ENCODE measurements at regions not wholly inside any gene's neighbourhood (a gene's known extent, or its start where the extent isn't known, plus 50 kb on each side); places are given as distances from the start of the nearest gene placed in this dataset.
A peak's percentile ranks its signal among the peaks of the same experiment; 100 is the strongest.
"Not testable (repeated sequence)": the region's sequence is repeated elsewhere in the genome, so short reads cannot be mapped to it uniquely, and the experiment has no call there.

DNA sequence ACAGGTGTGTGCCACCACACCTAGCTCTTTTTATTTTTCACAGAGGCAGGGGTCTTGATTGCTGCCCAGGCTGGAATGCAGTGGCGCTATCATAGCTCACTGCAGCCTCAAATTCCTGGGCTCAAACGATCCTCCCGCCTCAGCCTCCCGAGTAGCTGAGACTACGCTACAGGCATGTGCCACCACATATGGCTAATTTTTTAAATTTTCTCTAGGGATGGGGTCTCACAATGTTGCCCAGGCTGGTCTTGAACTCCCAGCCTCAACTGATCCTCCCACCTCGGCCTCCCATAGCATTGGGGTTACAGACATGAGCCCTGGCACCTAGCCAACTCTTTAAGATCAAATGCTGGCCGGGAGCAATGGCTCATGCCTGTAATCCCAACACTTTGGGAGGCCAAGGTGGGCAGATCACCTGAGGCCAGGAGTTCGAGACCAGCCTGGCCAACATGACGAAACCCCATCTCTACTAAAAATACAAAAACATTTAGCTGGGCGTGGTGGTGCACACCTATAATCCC, 50.6 kb upstream of the MYL10 start:
- not testable (repeated sequence) for H3K9me3 ChIP-seq (ENCODE audit: control insufficient read depth, low read depth, low read length); H3K4me1 ChIP-seq (ENCODE audit: control insufficient read depth, insufficient read depth, low read length); H3K27me3 ChIP-seq (ENCODE audit: control insufficient read depth, insufficient read depth, low read length); DNase-seq; H3K4me3 ChIP-seq (ENCODE audit: low read length); H3K36me3 ChIP-seq (ENCODE audit: control insufficient read depth, insufficient read depth, low read length); H3K27ac ChIP-seq (ENCODE audit: low read length)
- no CpG with 5 or more reads among the region's 10 CpGs for WGBS (ENCODE audit: insufficient coverage, low lambda C conversion rate)

DNA sequence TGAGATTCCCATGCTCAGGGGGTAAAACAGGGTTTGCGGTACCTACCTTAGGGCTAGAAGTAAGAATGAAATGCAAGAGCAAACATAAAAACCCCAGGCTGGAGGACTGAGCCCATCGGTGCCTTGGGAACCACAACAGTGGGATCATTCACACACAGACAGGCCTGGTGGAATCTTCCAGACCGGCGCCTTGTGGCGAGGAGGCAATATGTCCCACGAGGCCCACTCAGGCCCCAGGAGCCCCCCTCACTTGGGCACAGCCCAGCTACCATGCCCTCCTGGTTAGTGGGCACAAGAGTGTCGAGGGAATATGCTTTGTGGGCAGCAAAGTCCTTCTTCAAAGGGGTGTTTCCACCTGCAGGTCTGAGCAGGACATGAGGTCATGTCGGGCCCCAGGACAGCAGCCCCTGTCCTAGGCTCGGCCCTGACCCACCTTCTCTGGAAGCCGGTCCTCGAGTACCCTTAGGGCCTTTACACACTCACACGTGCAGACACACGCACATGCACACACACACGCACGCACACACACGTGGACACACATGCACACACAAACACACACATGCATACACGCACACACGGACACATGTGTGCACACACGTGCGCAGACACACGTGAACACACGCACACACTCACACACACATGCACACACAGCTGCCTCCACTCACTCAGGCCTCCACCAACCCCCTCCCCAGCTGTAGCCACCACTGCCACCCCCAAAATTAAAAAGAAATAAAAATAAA, 51.5 kb upstream of the MYL10 start:
- WGBS (ENCODE audit: insufficient coverage, low lambda C conversion rate): no CpG with 5 or more reads among the region's 22 CpGs
- Histone ChIP-seq H3K4me3 (ENCODE audit: low read length) (no peak overlapping the region), H3K36me3 (ENCODE audit: control insufficient read depth, insufficient read depth, low read length) (no peaks in the 10 kb centered on the region), H3K27me3 (ENCODE audit: control insufficient read depth, insufficient read depth, low read length) (no peaks in the 10 kb centered on the region), H3K4me1 (ENCODE audit: control insufficient read depth, insufficient read depth, low read length) (no peaks in the 10 kb centered on the region), H3K9me3 (ENCODE audit: control insufficient read depth, low read depth, low read length) (no peaks in the 10 kb centered on the region), H3K27ac (ENCODE audit: low read length) (no peak overlapping the region)
- DNase-seq: no peak

DNA sequence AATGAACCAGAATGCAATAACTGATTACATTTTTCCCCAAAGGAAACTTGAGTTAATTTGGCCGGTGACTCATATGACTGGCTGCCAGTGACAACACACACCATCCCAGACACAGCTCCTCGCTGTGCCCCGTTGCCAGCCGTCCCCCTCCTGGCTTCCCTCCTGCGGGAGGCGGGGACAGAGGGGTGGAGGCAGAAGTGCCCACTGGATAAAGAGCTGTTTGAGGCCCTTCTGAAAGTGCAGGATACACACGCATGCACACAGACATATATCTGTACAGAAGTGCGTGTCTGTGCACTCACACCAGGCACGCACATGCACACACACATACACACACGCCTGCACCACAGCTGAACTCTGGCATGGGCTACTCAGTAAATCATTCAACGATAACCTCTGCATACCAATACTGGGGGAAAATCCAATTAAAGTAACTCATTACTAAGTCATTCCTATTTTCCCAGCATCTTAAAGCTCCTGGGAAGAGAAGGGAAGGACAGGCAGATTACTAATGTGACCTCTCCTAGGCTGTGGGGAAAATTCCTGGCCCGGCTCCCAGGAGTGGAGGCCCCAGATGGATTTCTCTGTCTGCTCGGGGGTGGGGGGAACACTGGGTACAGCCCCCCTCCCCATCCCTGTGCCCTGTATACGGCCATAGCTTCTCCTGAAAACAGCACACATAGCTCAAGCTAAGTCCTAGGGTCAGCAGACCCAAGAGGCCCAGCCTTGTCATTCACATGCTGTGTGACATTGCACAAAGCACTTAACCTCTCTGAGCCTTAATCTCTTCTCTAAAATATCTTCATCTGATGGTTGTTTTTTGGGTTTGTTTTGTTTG, 52.3 kb upstream of the MYL10 start:
- no peaks in the 10 kb centered on the region for H3K27me3 ChIP-seq (ENCODE audit: control insufficient read depth, insufficient read depth, low read length)
- no peak overlapping the region for H3K4me3 ChIP-seq (ENCODE audit: low read length)
- no CpG with 5 or more reads among the region's 14 CpGs for WGBS (ENCODE audit: insufficient coverage, low lambda C conversion rate)
- H3K9me3 ChIP-seq (ENCODE audit: control insufficient read depth, low read depth, low read length): no peaks in the 10 kb centered on the region
- H3K4me1 ChIP-seq (ENCODE audit: control insufficient read depth, insufficient read depth, low read length): no peaks in the 10 kb centered on the region
- no peak overlapping the region for H3K27ac ChIP-seq (ENCODE audit: low read length)
- no peaks in the 10 kb centered on the region for H3K36me3 ChIP-seq (ENCODE audit: control insufficient read depth, insufficient read depth, low read length)
- no peak for DNase-seq

DNA sequence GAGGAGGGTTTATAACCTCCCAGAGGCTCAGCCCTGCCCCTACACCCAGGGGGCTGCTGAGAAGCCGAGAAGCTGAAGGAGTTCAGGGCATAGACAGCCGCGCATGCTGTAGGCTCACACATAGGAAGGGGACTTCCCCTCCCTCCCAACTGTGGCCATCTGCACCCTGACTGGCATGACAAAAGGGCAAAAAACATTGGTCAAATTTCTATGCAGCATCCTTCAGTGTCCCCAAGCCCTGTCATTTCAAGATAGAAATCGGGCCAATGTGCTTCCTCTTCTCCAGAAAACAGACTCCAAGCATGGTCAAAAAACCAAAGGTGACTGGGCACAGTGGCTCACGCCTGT, 55.9 kb upstream of the MYL10 start:
- Histone ChIP-seq H3K27me3 (ENCODE audit: control insufficient read depth, insufficient read depth, low read length) (no peaks in the 10 kb centered on the region), H3K36me3 (ENCODE audit: control insufficient read depth, insufficient read depth, low read length) (no peaks in the 10 kb centered on the region), H3K4me1 (ENCODE audit: control insufficient read depth, insufficient read depth, low read length) (peaks cover 12% of the 10 kb centered on the region), H3K4me3 (ENCODE audit: low read length) (no peak overlapping the region), H3K9me3 (ENCODE audit: control insufficient read depth, low read depth, low read length) (no peaks in the 10 kb centered on the region), H3K27ac (ENCODE audit: low read length) (no peak overlapping the region)
- DNase-seq: no peak
- WGBS (ENCODE audit: insufficient coverage, low lambda C conversion rate): no CpG with 5 or more reads among the region's 5 CpGs

DNA sequence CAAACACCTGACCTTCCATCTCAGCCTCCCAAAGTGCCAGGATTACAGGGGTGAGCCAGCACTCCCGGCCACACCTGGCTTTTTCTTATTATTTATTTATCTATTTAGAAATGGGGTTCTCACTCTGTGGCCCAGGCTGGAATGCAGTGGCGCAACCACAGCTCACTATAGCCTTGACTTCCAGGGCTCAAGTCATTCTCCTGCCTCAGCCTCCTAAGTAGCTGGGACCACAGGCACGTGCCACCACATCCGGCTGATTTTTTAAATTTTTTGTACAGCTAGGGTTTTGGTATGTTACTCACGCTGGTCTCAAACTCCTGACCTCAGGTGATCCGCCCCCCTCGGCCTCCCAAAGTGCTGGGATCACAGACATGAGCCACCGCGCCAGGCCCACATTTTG, 56.9 kb upstream of the MYL10 start:
- DNase-seq: no peak
- Histone ChIP-seq H3K9me3 (ENCODE audit: control insufficient read depth, low read depth, low read length) (no peaks in the 10 kb centered on the region), H3K27ac (ENCODE audit: low read length) (no peak overlapping the region), H3K36me3 (ENCODE audit: control insufficient read depth, insufficient read depth, low read length) (no peaks in the 10 kb centered on the region), H3K4me1 (ENCODE audit: control insufficient read depth, insufficient read depth, low read length) (peaks cover 17% of the 10 kb centered on the region), H3K4me3 (ENCODE audit: low read length) (no peak overlapping the region), H3K27me3 (ENCODE audit: control insufficient read depth, insufficient read depth, low read length) (no peaks in the 10 kb centered on the region)
- WGBS (ENCODE audit: insufficient coverage, low lambda C conversion rate): no CpG with 5 or more reads among the region's 9 CpGs

DNA sequence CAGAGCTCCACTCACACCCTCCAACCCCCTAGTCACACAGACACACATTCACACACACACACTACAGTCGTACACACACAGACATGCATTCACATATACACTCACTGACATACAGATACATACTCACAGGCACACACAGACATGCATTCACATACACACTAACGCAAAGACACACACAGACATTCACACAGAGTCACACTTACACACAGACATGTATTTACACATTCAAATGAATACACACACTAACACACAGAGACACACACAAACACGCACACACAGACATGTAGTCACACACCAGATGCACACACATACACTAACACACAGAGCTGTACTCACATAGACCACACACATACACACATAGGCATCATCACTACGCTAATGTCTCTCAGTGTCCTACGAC, 58.0 kb upstream of the MYL10 start:
- DNase-seq: no peak
- Histone ChIP-seq H3K36me3 (ENCODE audit: control insufficient read depth, insufficient read depth, low read length) (no peaks in the 10 kb centered on the region), H3K27ac (ENCODE audit: low read length) (no peak overlapping the region), H3K9me3 (ENCODE audit: control insufficient read depth, low read depth, low read length) (no peaks in the 10 kb centered on the region), H3K27me3 (ENCODE audit: control insufficient read depth, insufficient read depth, low read length) (no peaks in the 10 kb centered on the region), H3K4me1 (ENCODE audit: control insufficient read depth, insufficient read depth, low read length) (peaks cover 20% of the 10 kb centered on the region), H3K4me3 (ENCODE audit: low read length) (no peak overlapping the region)
- 100% methylated on average over 1 of the region's 5 CpGs for WGBS (ENCODE audit: insufficient coverage, low lambda C conversion rate)

DNA sequence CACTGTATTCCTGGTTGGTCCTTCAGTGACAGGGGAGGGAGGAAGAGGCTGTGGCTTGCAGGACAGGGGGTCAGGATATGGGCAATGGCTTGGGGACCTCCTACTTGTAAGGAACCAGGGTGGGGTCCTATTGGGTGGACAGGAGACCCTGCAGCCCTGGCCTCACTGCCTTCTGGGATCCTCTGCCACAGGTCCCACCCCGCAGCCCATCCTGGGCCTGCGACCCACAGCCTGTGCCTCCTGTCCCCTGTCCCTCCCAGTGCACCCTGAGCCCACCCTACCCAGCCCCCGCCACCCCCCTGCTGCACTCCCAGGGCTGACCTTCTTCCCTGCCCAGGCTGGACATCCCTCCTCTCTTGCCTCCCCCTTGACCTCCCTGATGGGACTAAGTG, 58.7 kb upstream of the MYL10 start:
- Histone ChIP-seq H3K27ac (ENCODE audit: low read length) (no peak overlapping the region), H3K4me1 (ENCODE audit: control insufficient read depth, insufficient read depth, low read length) (peaks cover 22% of the 10 kb centered on the region), H3K9me3 (ENCODE audit: control insufficient read depth, low read depth, low read length) (no peaks in the 10 kb centered on the region), H3K27me3 (ENCODE audit: control insufficient read depth, insufficient read depth, low read length) (no peaks in the 10 kb centered on the region), H3K36me3 (ENCODE audit: control insufficient read depth, insufficient read depth, low read length) (no peaks in the 10 kb centered on the region), H3K4me3 (ENCODE audit: low read length) (no peak overlapping the region)
- no CpG with 5 or more reads among the region's 3 CpGs for WGBS (ENCODE audit: insufficient coverage, low lambda C conversion rate)
- DNase-seq: no peak

DNA sequence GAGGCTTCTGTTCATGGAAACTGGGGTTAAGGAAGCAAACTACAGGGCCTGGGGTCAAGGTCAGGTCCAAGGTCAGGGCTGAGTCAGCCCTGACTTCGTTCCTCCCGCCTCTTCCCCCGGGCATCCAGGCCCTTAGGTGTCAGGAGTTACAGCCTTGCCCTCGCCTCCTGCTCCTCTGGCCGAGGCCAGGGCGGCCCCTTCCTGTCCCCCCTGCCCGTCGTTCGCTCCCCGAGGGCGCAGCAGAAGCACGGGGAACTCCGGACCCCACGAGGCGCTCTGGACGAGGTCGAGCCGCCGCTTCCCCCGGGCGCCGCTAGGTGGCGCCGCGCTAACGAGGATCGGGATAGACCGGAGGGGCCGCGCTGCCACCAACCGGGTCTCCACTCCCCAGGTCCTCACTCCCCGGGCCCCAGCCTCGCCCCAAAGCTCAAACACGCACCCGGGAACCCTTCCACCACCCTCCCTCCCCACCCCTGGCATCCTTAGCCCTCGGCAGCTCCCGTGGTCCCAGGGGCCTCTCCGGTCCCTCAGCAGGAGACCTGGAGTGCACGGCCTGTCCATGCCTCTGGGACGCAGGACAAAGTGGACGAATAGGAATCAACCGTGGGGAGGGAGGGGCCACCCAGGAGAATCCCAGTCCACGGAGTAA, 59.2 kb upstream of the MYL10 start:
- Histone ChIP-seq H3K36me3 (ENCODE audit: control insufficient read depth, insufficient read depth, low read length) (no peaks in the 10 kb centered on the region), H3K4me3 (ENCODE audit: low read length) (no peak overlapping the region), H3K9me3 (ENCODE audit: control insufficient read depth, low read depth, low read length) (no peaks in the 10 kb centered on the region), H3K4me1 (ENCODE audit: control insufficient read depth, insufficient read depth, low read length) (peaks cover 22% of the 10 kb centered on the region), H3K27me3 (ENCODE audit: control insufficient read depth, insufficient read depth, low read length) (no peaks in the 10 kb centered on the region), H3K27ac (ENCODE audit: low read length) (no peak overlapping the region)
- WGBS (ENCODE audit: insufficient coverage, low lambda C conversion rate): 0% methylated on average over 2 of the region's 43 CpGs
- peak; percentile 70 to 71 for DNase-seq

DNA sequence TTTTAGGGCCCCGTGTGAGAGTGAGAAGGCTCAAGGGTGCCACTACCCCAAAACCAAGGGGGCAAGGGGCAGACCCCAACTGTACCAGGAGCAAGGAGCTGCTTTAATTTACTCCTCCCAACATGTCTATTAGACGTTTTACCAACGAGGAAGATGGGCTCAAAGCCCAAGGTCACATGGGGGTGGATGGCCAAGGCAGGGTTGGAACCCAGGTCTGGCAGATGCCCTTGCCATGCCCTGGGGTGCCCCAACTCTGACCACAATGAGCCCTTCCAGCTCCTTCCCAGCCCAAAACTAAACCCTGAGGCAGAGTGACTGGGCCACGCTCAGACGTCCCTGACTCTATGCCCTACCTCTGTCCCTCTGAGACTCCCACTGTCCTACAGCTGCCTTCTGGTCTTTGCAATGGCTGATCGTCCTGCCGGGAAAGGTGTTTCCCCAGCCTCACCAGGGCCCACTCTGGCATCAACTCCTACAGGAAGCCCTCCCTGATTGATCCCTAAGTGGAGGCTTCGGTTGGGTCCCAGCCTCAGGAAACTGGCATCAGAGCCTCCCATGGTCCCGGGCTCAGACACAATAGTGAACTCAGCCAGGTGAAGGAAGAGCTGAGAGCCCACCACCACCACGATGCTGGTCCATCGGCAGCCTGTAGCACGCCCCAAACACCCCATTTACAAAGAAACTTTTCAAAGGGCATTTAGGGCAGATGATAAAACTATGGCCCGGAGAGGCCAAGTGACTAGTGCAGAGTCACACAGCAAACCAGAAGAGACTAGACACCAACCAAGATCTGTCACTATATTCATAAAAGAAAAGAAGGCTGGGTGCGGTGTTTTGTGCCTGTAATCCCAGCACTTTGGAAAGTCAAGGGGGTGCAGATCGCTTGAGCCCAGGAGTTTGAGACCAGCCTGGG, 60.2 kb upstream of the MYL10 start:
- no peak for DNase-seq
- WGBS (ENCODE audit: insufficient coverage, low lambda C conversion rate): no CpG with 5 or more reads among the region's 15 CpGs
- H3K27ac ChIP-seq (ENCODE audit: low read length): peak overlapping the region; percentile 14
- no peaks in the 10 kb centered on the region for H3K27me3 ChIP-seq (ENCODE audit: control insufficient read depth, insufficient read depth, low read length)
- no peaks in the 10 kb centered on the region for H3K36me3 ChIP-seq (ENCODE audit: control insufficient read depth, insufficient read depth, low read length)
- peaks cover 22% of the 10 kb centered on the region for H3K4me1 ChIP-seq (ENCODE audit: control insufficient read depth, insufficient read depth, low read length)
- H3K4me3 ChIP-seq (ENCODE audit: low read length): no peak overlapping the region
- H3K9me3 ChIP-seq (ENCODE audit: control insufficient read depth, low read depth, low read length): no peaks in the 10 kb centered on the region

DNA sequence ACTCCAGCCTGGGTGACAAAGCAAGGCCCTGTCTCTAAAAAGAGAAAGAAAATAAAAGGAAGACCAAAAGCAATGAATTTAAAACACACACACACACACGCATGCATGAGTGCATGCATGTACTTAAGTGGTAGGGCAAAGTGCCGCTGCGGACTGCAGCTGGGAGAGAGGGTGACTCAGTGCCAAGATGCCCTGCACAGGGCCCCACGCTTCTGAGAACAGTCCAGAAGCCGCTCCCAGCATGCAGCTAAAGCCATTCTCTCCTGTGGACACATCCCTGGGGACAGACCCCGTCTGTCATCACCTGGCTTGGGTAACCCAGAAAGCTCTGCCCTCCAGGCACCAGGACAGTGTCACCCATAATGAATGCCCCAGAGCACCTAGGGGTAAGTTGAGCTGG, 61.0 kb upstream of the MYL10 start:
- peak overlapping the region; percentile 84 for H3K27ac ChIP-seq (ENCODE audit: low read length)
- no CpG with 5 or more reads among the region's 6 CpGs for WGBS (ENCODE audit: insufficient coverage, low lambda C conversion rate)

More for the DNA sequence above, 61.0 kb upstream of the MYL10 start:
- peak; percentile 89 to 92 for DNase-seq
- H3K27me3 ChIP-seq (ENCODE audit: control insufficient read depth, insufficient read depth, low read length): no peaks in the 10 kb centered on the region
- H3K36me3 ChIP-seq (ENCODE audit: control insufficient read depth, insufficient read depth, low read length): no peaks in the 10 kb centered on the region
- no peak overlapping the region for H3K4me3 ChIP-seq (ENCODE audit: low read length)
- H3K4me1 ChIP-seq (ENCODE audit: control insufficient read depth, insufficient read depth, low read length): peaks cover 22% of the 10 kb centered on the region
- H3K9me3 ChIP-seq (ENCODE audit: control insufficient read depth, low read depth, low read length): no peaks in the 10 kb centered on the region

Measured in large intestine (tissue), 3 donors.